CD4-positive, CD25-positive, alpha-beta regulatory T cell (primary cell): ENCODE measurements at regions not wholly inside any gene's neighbourhood (a gene's known extent, or its start where the extent isn't known, plus 50 kb on each side); places are given as distances from the start of the nearest gene placed in this dataset.

Experiments used
- ATAC-seq, 2 donors: fragments of 150-1000 bp; cut with Tn5 transposase; one replicate each; pipeline ENCODE4 v1.10.0; 2021; ENCODE audit warnings: low read depth in 2 of 2, moderate number of reproducible peaks in 2 of 2, moderate library complexity in 1 of 2
- DNase-seq, 3 donors: peaks; one replicate each; pipeline versions ENCODE4 v3.0.0 to v3.0.0-alpha.2; 2012 to 2022; ENCODE audit warnings: mixed read lengths in 1 of 3
- H3K27ac ChIP-seq: one replicate; pipeline ENCODE4 v1.7.0; 2013; ENCODE audit warnings: mild to moderate bottlenecking, low read length; ENCODE audit not compliant: insufficient read depth, poor library complexity, severe bottlenecking
- H3K27me3 ChIP-seq: one replicate; pipeline ENCODE4 v1.7.0; 2013; ENCODE audit warnings: low read length; ENCODE audit not compliant: control insufficient read depth, insufficient read depth
- H3K36me3 ChIP-seq: one replicate; pipeline ENCODE4 v1.7.0; 2013; ENCODE audit warnings: mild to moderate bottlenecking, low read length, moderate library complexity; ENCODE audit not compliant: control insufficient read depth, insufficient read depth
- H3K4me1 ChIP-seq: 2 replicates; pipeline ENCODE4 v1.7.0; 2013; ENCODE audit warnings: mild to moderate bottlenecking, low read length; ENCODE audit not compliant: insufficient read depth, control insufficient read depth, poor library complexity, severe bottlenecking
- H3K4me3 ChIP-seq: one replicate; pipeline ENCODE4 v1.7.0; 2013; ENCODE audit warnings: low read depth, mild to moderate bottlenecking, low read length, moderate library complexity
- H3K9me3 ChIP-seq, 2 experiments: 1 replicate in 1 of 2; 2 replicates in 1 of 2; pipeline ENCODE4 v1.7.0; 2013; ENCODE audit warnings: low read length in 2 of 2, mild to moderate bottlenecking in 1 of 2, moderate library complexity in 1 of 2; ENCODE audit not compliant: control insufficient read depth in 2 of 2
- H3K27ac Mint-ChIP-seq, 3 donors: one replicate each; pipeline ENCODE4 v1.8.0; 2020 to 2022; ENCODE audit warnings: mild to moderate bottlenecking in 3 of 3, mixed read lengths in 3 of 3, moderate library complexity in 2 of 3
- H3K27me3 Mint-ChIP-seq: one replicate; pipeline ENCODE4 v1.8.0; 2022; ENCODE audit warnings: mild to moderate bottlenecking, mixed read lengths
- H3K36me3 Mint-ChIP-seq: one replicate; pipeline ENCODE4 v1.8.0; 2020; ENCODE audit warnings: mixed read lengths
- H3K4me1 Mint-ChIP-seq, 4 donors: one replicate each; pipeline ENCODE4 v1.8.0; 2020 to 2022; ENCODE audit warnings: mixed read lengths in 4 of 4, mild to moderate bottlenecking in 1 of 4
- H3K4me3 Mint-ChIP-seq, 4 donors: one replicate each; pipeline ENCODE4 v1.8.0; 2020 to 2022; ENCODE audit warnings: mild to moderate bottlenecking in 4 of 4, mixed read lengths in 4 of 4, moderate library complexity in 3 of 4
- H3K9me3 Mint-ChIP-seq, 7 donors: one replicate each; pipeline ENCODE4 v1.8.0; 2020 to 2022; ENCODE audit warnings: mixed read lengths in 7 of 7, mild to moderate bottlenecking in 3 of 7, moderate library complexity in 2 of 7

- Mint-ChIP-seq H3K27me3 (no peaks in the 10 kb centered on the region), H3K4me1 (no peaks in the 10 kb centered on the region), H3K27ac (no peak overlapping the region), H3K9me3 (peaks cover 0 to 18% (median 8%) of the 10 kb centered on the region in 7 donors), H3K4me3 (no peak overlapping the region), H3K36me3 (no peaks in the 10 kb centered on the region)
- Histone ChIP-seq H3K27me3 (no peaks in the 10 kb centered on the region), H3K4me3 (no peak overlapping the region), H3K9me3 (no peaks in the 10 kb centered on the region), H3K36me3 (no peaks in the 10 kb centered on the region), H3K4me1 (no peaks in the 10 kb centered on the region), H3K27ac (no peak overlapping the region)
- DNase-seq (no peak), ATAC-seq (no peak)
Observed at GRCh38 chr13:34230271-34230670, 412.3 kb downstream of the RFC3 start.

- H3K4me1 Mint-ChIP-seq, result no peaks in the 10 kb centered on the region
- Histone ChIP-seq H3K4me3 (no peak overlapping the region), H3K27me3 (no peaks in the 10 kb centered on the region), H3K27ac (no peak overlapping the region), H3K9me3 (no peaks in the 10 kb centered on the region), H3K4me1 (no peaks in the 10 kb centered on the region), H3K36me3 (no peaks in the 10 kb centered on the region)
- H3K36me3 Mint-ChIP-seq, result no peaks in the 10 kb centered on the region
- no peak overlapping the region for H3K4me3 Mint-ChIP-seq
- H3K9me3 Mint-ChIP-seq, result peaks cover 0 to 12% (median 4%) of the 10 kb centered on the region in 7 donors
- no peak overlapping the region for H3K27ac Mint-ChIP-seq
- H3K27me3 Mint-ChIP-seq, result no peaks in the 10 kb centered on the region
- no peak for DNase-seq
- no peak for ATAC-seq
Observed at GRCh38 chr13:34241332-34241731, 423.4 kb downstream of the RFC3 start.

GRCh38 chr13:34243403-34243802, 425.5 kb downstream of the RFC3 start:
- Mint-ChIP-seq H3K9me3 (peaks cover 0 to 9% (median 4%) of the 10 kb centered on the region in 7 donors), H3K4me3 (no peak overlapping the region), H3K36me3 (no peaks in the 10 kb centered on the region), H3K27ac (no peak overlapping the region), H3K4me1 (no peaks in the 10 kb centered on the region), H3K27me3 (no peaks in the 10 kb centered on the region)
- no peaks in the 10 kb centered on the region for H3K27me3 ChIP-seq
- H3K9me3 ChIP-seq, result no peaks in the 10 kb centered on the region
- ATAC-seq, result no peak
- no peaks in the 10 kb centered on the region for H3K4me1 ChIP-seq
- no peak overlapping the region for H3K4me3 ChIP-seq
- H3K36me3 ChIP-seq, result no peaks in the 10 kb centered on the region
- DNase-seq, result no peak
- no peak overlapping the region for H3K27ac ChIP-seq

- Histone ChIP-seq H3K36me3 (no peaks in the 10 kb centered on the region), H3K27me3 (no peaks in the 10 kb centered on the region), H3K9me3 (no peaks in the 10 kb centered on the region), H3K4me1 (no peaks in the 10 kb centered on the region), H3K4me3 (no peak overlapping the region), H3K27ac (no peak overlapping the region)
- Mint-ChIP-seq H3K4me1 (no peaks in the 10 kb centered on the region), H3K27me3 (no peaks in the 10 kb centered on the region), H3K4me3 (no peak overlapping the region), H3K27ac (no peak overlapping the region), H3K36me3 (no peaks in the 10 kb centered on the region), H3K9me3 (peaks cover 0 to 5% (median 1%) of the 10 kb centered on the region in 7 donors)
- no peak for DNase-seq
- no peak for ATAC-seq
Observed at GRCh38 chr13:34246511-34246910, 428.6 kb downstream of the RFC3 start.

- no peaks in the 10 kb centered on the region for H3K4me1 Mint-ChIP-seq
- H3K9me3 ChIP-seq, result no peaks in the 10 kb centered on the region
- no peaks in the 10 kb centered on the region for H3K36me3 Mint-ChIP-seq
- H3K27me3 Mint-ChIP-seq, result no peaks in the 10 kb centered on the region
- ATAC-seq, result no peak
- H3K27ac Mint-ChIP-seq, result no peak overlapping the region
- no peaks in the 10 kb centered on the region for H3K27me3 ChIP-seq
- H3K4me3 ChIP-seq, result no peak overlapping the region
- no peak overlapping the region for H3K4me3 Mint-ChIP-seq
- no peak overlapping the region for H3K27ac ChIP-seq
- peaks cover 0 to 6% (median 2%) of the 10 kb centered on the region in 7 donors for H3K9me3 Mint-ChIP-seq
- H3K36me3 ChIP-seq, result no peaks in the 10 kb centered on the region
- no peaks in the 10 kb centered on the region for H3K4me1 ChIP-seq
- no peak for DNase-seq
Observed at GRCh38 chr13:34247596-34247995, 429.6 kb downstream of the RFC3 start.

GRCh38 chr13:34249546-34250039, 431.6 kb downstream of the RFC3 start:
- ATAC-seq (no peak), DNase-seq (no peak)
- H3K4me1 ChIP-seq, result no peaks in the 10 kb centered on the region
- Mint-ChIP-seq H3K4me3 (no peak overlapping the region), H3K27me3 (no peaks in the 10 kb centered on the region), H3K9me3 (peaks cover 0 to 6% (median 2%) of the 10 kb centered on the region in 7 donors), H3K27ac (no peak overlapping the region), H3K36me3 (no peaks in the 10 kb centered on the region), H3K4me1 (no peaks in the 10 kb centered on the region)
- no peak overlapping the region for H3K4me3 ChIP-seq
- H3K27ac ChIP-seq, result no peak overlapping the region
- no peaks in the 10 kb centered on the region for H3K36me3 ChIP-seq
- H3K27me3 ChIP-seq, result no peaks in the 10 kb centered on the region
- H3K9me3 ChIP-seq, result no peaks in the 10 kb centered on the region

DNA sequence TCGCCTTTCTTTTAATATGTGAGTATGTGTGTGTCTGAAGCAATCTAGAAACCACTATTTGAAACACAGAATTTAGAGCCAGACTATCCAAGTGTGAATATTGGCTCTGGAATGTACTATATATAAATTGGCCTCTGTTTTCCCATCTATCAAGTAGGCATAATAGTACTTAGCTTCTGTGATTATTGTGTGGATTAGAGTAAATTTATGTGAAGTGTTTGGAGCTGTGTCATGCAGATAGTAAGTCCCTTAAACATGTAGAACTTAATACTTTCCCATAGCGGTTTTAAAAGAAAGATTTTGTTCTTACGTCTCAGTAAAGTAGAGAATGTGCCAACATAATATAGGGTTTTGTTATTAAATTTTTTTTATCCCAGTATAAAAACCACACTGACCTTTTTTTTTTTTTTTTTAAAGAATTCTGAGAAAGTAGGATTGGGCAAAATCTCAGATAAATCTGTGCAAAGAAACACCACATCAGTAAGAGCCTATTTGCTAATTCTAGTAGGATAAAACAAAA, 432.3 kb downstream of the RFC3 start:
- H3K27me3 Mint-ChIP-seq, result no peaks in the 10 kb centered on the region
- H3K4me1 Mint-ChIP-seq, result no peaks in the 10 kb centered on the region
- Histone ChIP-seq H3K4me1 (no peaks in the 10 kb centered on the region), H3K27me3 (no peaks in the 10 kb centered on the region), H3K9me3 (no peaks in the 10 kb centered on the region), H3K27ac (no peak overlapping the region), H3K36me3 (no peaks in the 10 kb centered on the region), H3K4me3 (no peak overlapping the region)
- ATAC-seq, result no peak
- H3K9me3 Mint-ChIP-seq, result peaks cover 0 to 6% (median 2%) of the 10 kb centered on the region in 7 donors
- H3K27ac Mint-ChIP-seq, result no peak overlapping the region
- no peak for DNase-seq
- no peaks in the 10 kb centered on the region for H3K36me3 Mint-ChIP-seq
- H3K4me3 Mint-ChIP-seq, result no peak overlapping the region

DNA sequence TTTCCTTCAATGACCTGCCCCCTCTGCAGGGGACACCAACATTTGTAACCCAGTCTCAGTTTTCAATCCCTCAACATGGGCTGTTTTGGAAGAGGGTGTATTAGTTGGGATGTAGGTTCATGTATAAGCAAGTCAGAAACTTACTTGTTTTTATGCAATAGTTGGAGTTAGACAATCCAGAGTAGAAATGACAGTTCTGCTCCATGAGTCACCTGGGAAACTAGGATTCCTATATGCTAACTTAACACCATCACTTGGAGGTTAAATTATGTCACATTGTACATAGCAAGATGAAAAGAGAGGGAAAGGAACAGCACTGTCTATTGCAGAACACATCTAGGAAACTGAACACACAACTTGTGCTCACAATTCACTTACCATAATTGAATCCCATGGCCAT, 436.4 kb downstream of the RFC3 start:
- Histone ChIP-seq H3K4me3 (no peak overlapping the region), H3K27me3 (no peaks in the 10 kb centered on the region), H3K9me3 (no peaks in the 10 kb centered on the region), H3K4me1 (no peaks in the 10 kb centered on the region), H3K36me3 (no peaks in the 10 kb centered on the region), H3K27ac (no peak overlapping the region)
- Mint-ChIP-seq H3K36me3 (no peaks in the 10 kb centered on the region), H3K4me1 (no peaks in the 10 kb centered on the region), H3K4me3 (no peak overlapping the region), H3K27me3 (no peaks in the 10 kb centered on the region), H3K9me3 (peaks cover 0 to 13% (median 4%) of the 10 kb centered on the region in 7 donors), H3K27ac (no peak overlapping the region)
- no peak for DNase-seq
- ATAC-seq, result no peak
